GM12878 (cell line): ENCODE measurements at regions not wholly inside any gene's neighbourhood (a gene's known extent, or its start where the extent isn't known, plus 50 kb on each side); places are given as distances from the start of the nearest gene placed in this dataset.
A peak's percentile ranks its signal among the peaks of the same experiment; 100 is the strongest.

Experiments
- ATAC-seq: fragments of 200-7000 bp; cut with Tn5 transposase; 3 replicates; pipeline ENCODE4 v1.9.1; 2020; ENCODE audit warnings: mild to moderate bottlenecking, moderate library complexity
- BruUV-seq: library from RNA; stranded (reverse); fragments of 400-500 nt; replicated peaks from 2 replicates; lab custom pipeline; 2021; lab: Mats Ljungman, UMichigan
- CTCF ChIA-PET: fragments of 300-600 bp; sonication (Branson Sonifier 250); formaldehyde crosslinking; extraction: SDS; loops from one replicate; lab custom pipeline; 2021; ENCODE audit warnings: inconsistent platforms; lab: Yijun Ruan, JAX
- POLR2A ChIA-PET: fragments of 350-600 bp; formaldehyde crosslinking; extraction: SDS; loops from one replicate; lab custom pipeline; 2021; ENCODE audit warnings: inconsistent platforms; lab: Charles Lee
- RAD21 ChIA-PET: fragments of 300-600 bp; sonication (Branson Sonifier 250); formaldehyde crosslinking; loops from one replicate; lab custom pipeline; 2023; ENCODE audit warnings: antibody characterized with exemption; ENCODE audit not compliant: unreplicated experiment; lab: Charles Lee
- SMC1A ChIA-PET: fragments of 300-600 bp; sonication (Branson Sonifier 250); formaldehyde crosslinking; loops from one replicate; lab custom pipeline; 2023; ENCODE audit not compliant: unreplicated experiment, uncharacterized antibody; lab: Charles Lee
- DNase-seq: peaks from one replicate; pipeline ENCODE4 v3.0.0-alpha.2; 2011; ENCODE audit warnings: low read depth, low spot score
- FAIRE-seq: peaks from 3 replicates; lab custom pipeline; 2011; peaks lifted over from hg19 to GRCh38; lab: Jason Lieb, UNC
- H2AFZ ChIP-seq: 2 replicates; pipeline ENCODE4 v1.6.0; 2011; ENCODE audit warnings: low read depth, low read length, control low read depth; ENCODE audit not compliant: control insufficient read depth
- H3K27ac ChIP-seq: 2 replicates; pipeline ENCODE4 v1.5.1; 2011; ENCODE audit warnings: control low read depth; ENCODE audit not compliant: control insufficient read depth, insufficient read depth
- H3K27me3 ChIP-seq, 2 experiments: replicated peaks in 1 of 2; 2 replicates each; pipeline versions ENCODE4 v1.6.0 to v1.6.1; 2011; ENCODE audit warnings: low read length in 1 of 2; ENCODE audit not compliant: control insufficient read depth in 2 of 2, insufficient read depth in 2 of 2
- H3K36me3 ChIP-seq, 2 experiments: 2 replicates each; pipeline ENCODE4 v1.5.1; 2011; ENCODE audit warnings: low read length in 1 of 2; ENCODE audit not compliant: control insufficient read depth in 2 of 2, insufficient read depth in 2 of 2
- H3K4me1 ChIP-seq: 2 replicates; pipeline ENCODE4 v1.6.1; 2011; ENCODE audit warnings: mild to moderate bottlenecking, low read length, moderate library complexity, mixed read lengths; ENCODE audit not compliant: control insufficient read depth, insufficient read depth
- H3K4me2 ChIP-seq: 2 replicates; pipeline ENCODE4 v1.6.0; 2011; ENCODE audit warnings: control low read depth; ENCODE audit not compliant: control insufficient read depth, insufficient read depth
- H3K4me3 ChIP-seq: fragments of 200-600 bp; sonication (generic); 2 replicates; pipeline ENCODE4 v1.5.1; 2016
- H3K79me2 ChIP-seq: 2 replicates; pipeline ENCODE4 v1.6.0; 2011; ENCODE audit warnings: low read length; ENCODE audit not compliant: control insufficient read depth, insufficient read depth
- H3K9ac ChIP-seq: 2 replicates; pipeline ENCODE4 v1.8.0; 2011; ENCODE audit warnings: low read length, control low read depth, mixed read lengths; ENCODE audit not compliant: control insufficient read depth, insufficient read depth
- H3K9me3 ChIP-seq: replicated peaks from 3 replicates; pipeline ENCODE4 v1.5.1; 2011; ENCODE audit warnings: mild to moderate bottlenecking, low read length; ENCODE audit not compliant: control insufficient read depth, insufficient read depth
- H4K20me1 ChIP-seq: 2 replicates; pipeline ENCODE4 v1.6.0; 2011; ENCODE audit not compliant: control insufficient read depth, insufficient read depth
- BHLHE40 ChIP-seq, 2 experiments: fragments of 450-650 bp in 1 of 2; IDR thresholded peaks; 2 replicates each; pipeline ENCODE4 v1.6.1; 2011 to 2017; ENCODE audit warnings: low read depth in 2 of 2, borderline replicate concordance in 1 of 2, improper control_type of control experiment in 1 of 2, low read length in 1 of 2, mild to moderate bottlenecking in 1 of 2
- BRCA1 ChIP-seq: IDR thresholded peaks from 2 replicates; pipeline ENCODE4 v1.6.1; 2011; ENCODE audit warnings: low read depth, low read length, improper control_type of control experiment
- HDAC6 ChIP-seq: fragments of 200-600 bp; sonication (generic); IDR thresholded peaks from one replicate; pipeline ENCODE4 v1.8.0; 2017; ENCODE audit warnings: antibody characterized with exemption; ENCODE audit not compliant: unreplicated experiment
- JUNB ChIP-seq: IDR thresholded peaks from 2 replicates; pipeline ENCODE4 v1.6.1; 2016; ENCODE audit warnings: antibody characterized with exemption, mild to moderate bottlenecking
- KAT2A ChIP-seq: conservative IDR thresholded peaks from 2 replicates; pipeline ENCODE4 v1.6.1; 2011; ENCODE audit warnings: low read depth, low read length; ENCODE audit not compliant: control insufficient read depth
- KLF5 ChIP-seq: fragments of 450-650 bp; IDR thresholded peaks from 2 replicates; pipeline ENCODE4 v1.6.1; 2014; ENCODE audit warnings: mild to moderate bottlenecking; ENCODE audit not compliant: partially characterized antibody
- NFYB ChIP-seq: IDR thresholded peaks from 2 replicates; pipeline ENCODE4 v1.6.1; 2011; ENCODE audit warnings: low read depth, mild to moderate bottlenecking, low read length, improper control_type of control experiment, moderate library complexity; ENCODE audit not compliant: insufficient read depth
- NR2C1 ChIP-seq: fragments of 450-650 bp; IDR thresholded peaks from 2 replicates; pipeline ENCODE4 v1.6.1; 2017; ENCODE audit warnings: antibody characterized with exemption, mild to moderate bottlenecking, moderate library complexity
- SMAD1 ChIP-seq: fragments of 450-650 bp; IDR thresholded peaks from 2 replicates; pipeline ENCODE4 v1.6.1; 2018; ENCODE audit warnings: mild to moderate bottlenecking, low read depth; ENCODE audit not compliant: partially characterized antibody
- SMAD5 ChIP-seq: IDR thresholded peaks from 2 replicates; pipeline ENCODE4 v1.6.1; 2016; ENCODE audit warnings: antibody characterized with exemption, low read depth
- SPI1 ChIP-seq: IDR thresholded peaks from 2 replicates; pipeline ENCODE4 v1.6.1; 2011; ENCODE audit warnings: low read depth, mild to moderate bottlenecking, low read length, moderate library complexity, borderline replicate concordance; ENCODE audit not compliant: insufficient read depth
- TCF7 ChIP-seq: IDR thresholded peaks from 2 replicates; pipeline ENCODE4 v1.6.1; 2014; ENCODE audit warnings: antibody characterized with exemption, borderline replicate concordance
- USF2 ChIP-seq: IDR thresholded peaks from 2 replicates; pipeline ENCODE4 v1.6.1; 2011; ENCODE audit warnings: low read depth, low read length, improper control_type of control experiment, borderline replicate concordance
- ZSCAN29 ChIP-seq: fragments of 450-650 bp; IDR thresholded peaks from 2 replicates; pipeline ENCODE4 v1.6.1; 2017; ENCODE audit warnings: mild to moderate bottlenecking, moderate library complexity
- WGBS: methylation state at CpG from one replicate; pipeline ENCODE4 v1.1.6; 2016; ENCODE audit warnings: low lambda C conversion rate; ENCODE audit not compliant: insufficient replicate concordance, insufficient coverage; ENCODE audit errors: missing lambda C conversion rate; 5-methylcytosine and 5-hydroxymethylcytosine counted together
- in situ Hi-C: fragments of 300-500 bp; cut with MboI; formaldehyde crosslinking; loops from 9 replicates; pipeline ENCODE4 v1.14.3; 2018; ENCODE audit warnings: mixed read lengths
- intact Hi-C: fragments of 100-400 bp; cut with micrococcal nuclease; formaldehyde crosslinking; loops from one replicate; pipeline ENCODE4 v1.14.2; 2022; ENCODE audit not compliant: unreplicated experiment

GRCh38 chr15:38042707-38043445 is 108.4 kb downstream of the TMCO5A start:
- ChIA-PET SMC1A (interaction anchor here (0.9 to 1.9 kb wide), 10 partner anchors 9 to 76 kb away, joined by 3 to 11 read pairs (median 4); no protein-coding TSS in a partner anchor), CTCF (interaction anchor here (0.9 to 1.4 kb wide), 6 partner anchors 14 to 313 kb away, joined by 3 to 5 read pairs (median 3); no protein-coding TSS in a partner anchor), POLR2A (no interaction called here), RAD21 (interaction anchor here (1.0 to 1.7 kb wide), 5 partner anchors 16 to 206 kb away, joined by 3 to 4 read pairs (median 3); no protein-coding TSS in a partner anchor)
- no peak for DNase-seq
- ATAC-seq = no peak; the same call in 2 of the 3 replicates
- Histone ChIP-seq H3K4me2 (peak overlapping the region; percentile 22; the same call in 1 of the 2 replicates), H3K4me3 (no peak overlapping the region), H3K9ac (no peak overlapping the region), H3K4me1 (peaks cover 7% of the 10 kb centered on the region), H3K79me2 (no peaks in the 10 kb centered on the region), H4K20me1 (no peaks in the 10 kb centered on the region), H3K27ac (no peak overlapping the region), H3K9me3 (peaks cover 1% of the 10 kb centered on the region; the same call in 2 of the 3 replicates), H2AFZ (peak overlapping the region; percentile 24), H3K27me3 (no peaks in the 10 kb centered on the region)
- no TSS peak for BruUV-seq
- WGBS = 29% methylated on average over 9 of the region's 9 CpGs
- intact Hi-C loops = no loop called here
- in situ Hi-C loops = no loop called here
- FAIRE-seq = no peak
- TF ChIP-seq ZSCAN29 = no peak
- TF ChIP-seq SPI1 = peak; percentile 70; the same call in 1 of the 2 replicates
- TF ChIP-seq, all 136 proteins: peak for 1
- no peaks in the 10 kb centered on the region for H3K36me3 ChIP-seq

GRCh38 chr15:38046257-38047051 is 112.0 kb downstream of the TMCO5A start:
- RAD21 ChIA-PET = interaction anchor here (1.2 to 2.1 kb wide), 4 partner anchors 10 to 50 kb away, joined by 3 to 7 read pairs (median 6); no protein-coding TSS in a partner anchor
- Histone ChIP-seq H3K4me2 (no peak overlapping the region), H3K27ac (no peak overlapping the region), H3K36me3 (no peaks in the 10 kb centered on the region), H4K20me1 (no peaks in the 10 kb centered on the region), H3K4me1 (peaks cover 7% of the 10 kb centered on the region), H3K79me2 (no peaks in the 10 kb centered on the region), H3K9ac (no peak overlapping the region), H2AFZ (no peak overlapping the region), H3K27me3 (no peaks in the 10 kb centered on the region), H3K4me3 (no peak overlapping the region), H3K9me3 (peaks cover 3% of the 10 kb centered on the region; the same call in 2 of the 3 replicates)
- SMC1A ChIA-PET = interaction anchor here (0.9 to 4.9 kb wide), 11 partner anchors 10 to 65 kb away, joined by 3 to 21 read pairs (median 4); no protein-coding TSS in a partner anchor
- WGBS = 17% methylated on average over 4 of the region's 4 CpGs
- POLR2A ChIA-PET = interaction anchor here (0.6 to 2.4 kb wide), 3 partner anchors 11 to 72 kb away, joined by 5 to 7 read pairs (median 6); no protein-coding TSS in a partner anchor
- ATAC-seq = no peak
- no peak for DNase-seq
- intact Hi-C loops = no loop called here
- no peak for FAIRE-seq
- no TSS peak for BruUV-seq
- CTCF ChIA-PET = interaction anchor here (0.7 to 1.1 kb wide), 3 partner anchors 11 to 653 kb away, joined by 3 read pairs; no protein-coding TSS in a partner anchor
- in situ Hi-C loops = no loop called here
- TF ChIP-seq SMAD5 (no peak), BHLHE40 (IDR thresholded peaks at IDR 0.05; ENCODE audit: borderline replicate concordance in 1 of 2, low read depth in 2 of 2, low read length in 1 of 2) (no peak), KLF5 (no peak), JUNB (no peak), SMAD1 (no peak), KAT2A (no peak), USF2 (no peak), NR2C1 (no peak), NFYB (no peak), TCF7 (no peak), HDAC6 (no peak), BRCA1 (no peak)
